Lung (tissue), 11 donors: ENCODE measurements at regions not wholly inside any gene's neighbourhood (a gene's known extent, or its start where the extent isn't known, plus 50 kb on each side); places are given as distances from the start of the nearest gene placed in this dataset.

Experiments
- ATAC-seq: fragments of 200-7000 bp; cut with Tn5 transposase; one replicate; pipeline ENCODE4 v1.9.1; 2020; ENCODE audit warnings: moderate number of reproducible peaks; ENCODE audit not compliant: insufficient read depth, low FRiP score
- DNase-seq, 3 donors: peaks; one replicate each; pipeline ENCODE4 v3.0.0-alpha.2; 2013 to 2017
- H3K27ac ChIP-seq, 2 donors: one replicate each; pipeline ENCODE4 v1.5.1; 2013; ENCODE audit warnings: mild to moderate bottlenecking in 2 of 2, moderate library complexity in 2 of 2, control low read depth in 1 of 2, inconsistent platforms in 1 of 2, low read depth in 1 of 2, low read length in 1 of 2
- H3K27me3 ChIP-seq, 3 donors: one replicate each; pipeline ENCODE4 v1.5.1; 2013; ENCODE audit warnings: low read length in 2 of 3; ENCODE audit not compliant: control insufficient read depth in 3 of 3, insufficient read depth in 3 of 3
- H3K36me3 ChIP-seq, 4 donors: one replicate each; pipeline ENCODE4 v1.5.1; 2013; ENCODE audit warnings: low read length in 4 of 4, mild to moderate bottlenecking in 1 of 4, moderate library complexity in 1 of 4; ENCODE audit not compliant: control insufficient read depth in 4 of 4, insufficient read depth in 4 of 4
- H3K4me1 ChIP-seq, 5 donors: one replicate each; pipeline ENCODE4 v1.5.1; 2013; ENCODE audit warnings: low read length in 5 of 5, mild to moderate bottlenecking in 2 of 5, moderate library complexity in 1 of 5; ENCODE audit not compliant: control insufficient read depth in 5 of 5, insufficient read depth in 5 of 5
- H3K4me3 ChIP-seq: one replicate; pipeline ENCODE4 v1.5.1; 2013; ENCODE audit warnings: mild to moderate bottlenecking, control low read depth, moderate library complexity
- H3K9ac ChIP-seq, 2 donors: one replicate each; pipeline ENCODE4 v1.5.1; 2013; ENCODE audit warnings: low read length in 2 of 2, control low read depth in 1 of 2; ENCODE audit not compliant: insufficient read depth in 1 of 2
- H3K9me3 ChIP-seq, 4 donors: one replicate each; pipeline ENCODE4 v1.5.1; 2013; ENCODE audit warnings: low read length in 3 of 4, mild to moderate bottlenecking in 1 of 4, moderate library complexity in 1 of 4; ENCODE audit not compliant: control insufficient read depth in 4 of 4, insufficient read depth in 3 of 4
- WGBS, 2 donors: extraction: QIAGEN DNeasy Blood & Tissue Kit; methylation state at CpG; one replicate each; pipeline ENCODE4 v1.1.7; 2013; 5-methylcytosine and 5-hydroxymethylcytosine counted together
- TF ChIP-seq, protein P1 (sequence below): IDR thresholded peaks from 2 replicates; pipeline ENCODE4 v1.5.1; 2012; ENCODE audit warnings: mild to moderate bottlenecking; ENCODE audit errors: control extremely low read depth, extremely low read depth
- donor health status: control.
- donor health status: control.
- donor health status: Bipolar disorder and iron deficiency.
- donor health status: healthy.
- donor health status: DM: yes; HTN: yes; CAD: no.

DNA sequence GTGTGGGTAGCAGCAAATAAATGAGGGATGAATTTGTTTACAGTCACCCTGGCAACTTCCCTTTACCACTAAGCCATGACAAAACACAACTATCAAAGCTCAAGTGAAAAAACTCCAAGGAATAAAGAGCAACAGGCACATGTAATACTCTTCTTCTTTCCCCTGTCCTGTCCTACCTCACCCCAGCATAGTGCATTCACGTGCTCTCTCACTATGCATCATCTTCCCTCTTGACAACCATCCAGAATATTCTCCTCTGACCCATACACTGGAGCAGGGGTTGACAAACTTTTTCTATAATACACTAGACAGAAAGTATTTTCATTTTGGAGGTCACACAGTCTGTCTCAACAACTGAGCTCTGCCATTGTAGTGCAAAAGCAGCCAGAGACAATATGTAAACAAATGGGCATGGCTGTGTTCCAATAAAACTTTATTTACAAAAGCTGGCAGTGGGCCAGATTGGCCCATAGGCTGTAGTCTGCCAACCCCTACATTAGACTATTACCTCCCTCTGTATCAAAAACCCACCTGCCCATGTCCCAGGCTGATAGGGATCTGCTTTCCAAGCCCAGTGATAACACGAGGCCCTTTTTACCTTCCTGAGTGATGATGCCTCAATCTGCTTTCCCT lies 354.5 kb downstream of the FGFR2 start:
- no peak for ATAC-seq
- H3K27me3 ChIP-seq = no peaks in the 10 kb centered on the region
- H3K36me3 ChIP-seq = no peaks in the 10 kb centered on the region
- WGBS, 2 donors = 75 to 85% methylated on average over 2 of the region's 2 CpGs
- TF ChIP-seq, protein P1, sequence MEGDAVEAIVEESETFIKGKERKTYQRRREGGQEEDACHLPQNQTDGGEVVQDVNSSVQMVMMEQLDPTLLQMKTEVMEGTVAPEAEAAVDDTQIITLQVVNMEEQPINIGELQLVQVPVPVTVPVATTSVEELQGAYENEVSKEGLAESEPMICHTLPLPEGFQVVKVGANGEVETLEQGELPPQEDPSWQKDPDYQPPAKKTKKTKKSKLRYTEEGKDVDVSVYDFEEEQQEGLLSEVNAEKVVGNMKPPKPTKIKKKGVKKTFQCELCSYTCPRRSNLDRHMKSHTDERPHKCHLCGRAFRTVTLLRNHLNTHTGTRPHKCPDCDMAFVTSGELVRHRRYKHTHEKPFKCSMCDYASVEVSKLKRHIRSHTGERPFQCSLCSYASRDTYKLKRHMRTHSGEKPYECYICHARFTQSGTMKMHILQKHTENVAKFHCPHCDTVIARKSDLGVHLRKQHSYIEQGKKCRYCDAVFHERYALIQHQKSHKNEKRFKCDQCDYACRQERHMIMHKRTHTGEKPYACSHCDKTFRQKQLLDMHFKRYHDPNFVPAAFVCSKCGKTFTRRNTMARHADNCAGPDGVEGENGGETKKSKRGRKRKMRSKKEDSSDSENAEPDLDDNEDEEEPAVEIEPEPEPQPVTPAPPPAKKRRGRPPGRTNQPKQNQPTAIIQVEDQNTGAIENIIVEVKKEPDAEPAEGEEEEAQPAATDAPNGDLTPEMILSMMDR = no peak
- H3K9me3 ChIP-seq = peaks cover 0 to under 1% (median 0%) of the 10 kb centered on the region in 4 donors
- peaks cover 0 to 10% (median 0%) of the 10 kb centered on the region in 5 donors for H3K4me1 ChIP-seq
- DNase-seq = peak in 2 of 3 donors; percentile 20 to 28
- H3K27ac ChIP-seq = no peak overlapping the region
- H3K4me3 ChIP-seq = no peak overlapping the region
- no peak overlapping the region for H3K9ac ChIP-seq

DNA sequence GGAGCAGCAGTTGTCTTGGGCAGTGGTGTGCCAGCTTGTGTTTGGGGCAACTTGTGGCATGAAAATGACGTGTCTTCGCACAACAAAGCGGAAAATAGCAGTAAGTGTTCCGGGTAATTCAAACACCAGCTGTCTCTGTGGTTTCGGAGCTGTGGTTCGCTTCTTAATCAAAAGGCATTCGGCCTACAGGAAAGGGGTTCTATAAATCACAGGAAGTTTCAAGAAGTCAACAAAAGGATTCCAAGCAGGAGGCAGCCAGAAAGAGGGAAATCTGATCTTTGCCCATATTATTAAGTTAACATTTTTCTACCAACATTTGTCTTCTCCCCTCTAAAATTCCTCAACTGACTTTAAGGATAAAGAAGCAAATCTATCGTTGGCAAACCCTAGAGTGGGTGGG lies 353.4 kb downstream of the FGFR2 start:
- no peaks in the 10 kb centered on the region for H3K36me3 ChIP-seq
- TF ChIP-seq, protein P1 = no peak
- ATAC-seq = no peak
- WGBS, 2 donors = 28 to 48% methylated on average over 8 of the region's 8 CpGs
- peak; percentile 32 to 70 (median 67) for DNase-seq
- no peaks in the 10 kb centered on the region for H3K9me3 ChIP-seq
- no peak overlapping the region for H3K4me3 ChIP-seq
- H3K27me3 ChIP-seq = no peaks in the 10 kb centered on the region
- H3K27ac ChIP-seq = no peak overlapping the region
- peaks cover 0 to 10% (median 0%) of the 10 kb centered on the region in 5 donors for H3K4me1 ChIP-seq
- H3K9ac ChIP-seq = no peak overlapping the region

DNA sequence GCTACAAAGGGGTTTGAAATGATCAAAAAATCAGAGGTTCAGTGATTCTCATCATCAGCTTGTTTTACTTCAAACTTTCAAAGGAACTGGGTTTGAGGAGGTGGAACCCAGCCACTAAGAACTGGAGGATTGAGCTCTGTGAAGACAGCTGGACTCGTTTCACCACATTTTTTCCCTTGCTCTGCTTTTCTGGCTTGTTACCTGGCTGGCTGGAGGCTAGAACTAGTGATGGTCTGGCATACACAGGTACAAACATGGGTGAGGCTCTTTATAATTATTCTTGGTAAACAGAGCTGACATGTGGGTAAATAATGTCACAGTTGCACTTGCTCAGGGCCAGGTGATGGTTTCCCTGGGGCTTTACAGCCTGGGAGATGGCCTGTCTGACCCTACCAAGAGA lies 352.5 kb downstream of the FGFR2 start:
- H3K4me3 ChIP-seq = no peak overlapping the region
- H3K9ac ChIP-seq = no peak overlapping the region
- H3K27me3 ChIP-seq = no peaks in the 10 kb centered on the region
- TF ChIP-seq, protein P1 = no peak
- H3K9me3 ChIP-seq = no peaks in the 10 kb centered on the region
- ATAC-seq (no peak), DNase-seq (peak in 2 of 3 donors; percentile 17 to 68)
- peaks cover 0 to 10% (median 0%) of the 10 kb centered on the region in 5 donors for H3K4me1 ChIP-seq
- WGBS, 2 donors = 56 to 63% methylated on average over 1 of the region's 1 CpG
- H3K27ac ChIP-seq = no peak overlapping the region
- H3K36me3 ChIP-seq = no peaks in the 10 kb centered on the region

DNA sequence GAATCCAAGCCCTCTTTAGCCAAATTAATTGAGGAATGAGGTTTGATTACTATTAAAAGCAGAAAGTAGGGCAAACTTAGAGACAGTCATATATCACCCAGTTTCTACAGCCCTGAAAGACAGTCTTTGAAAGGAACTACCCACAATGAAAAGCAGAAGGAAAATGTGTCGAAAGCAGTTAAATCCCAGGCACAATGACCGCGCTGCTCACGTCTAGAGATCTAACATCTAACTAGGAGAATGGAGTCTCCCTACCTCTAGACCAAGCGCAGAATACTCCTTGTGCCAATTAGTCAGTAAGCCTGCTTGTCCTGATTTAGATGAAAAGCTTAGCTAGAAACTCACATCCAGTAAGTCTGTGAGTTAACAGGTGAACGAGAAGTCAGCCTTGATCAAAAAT lies 350.0 kb downstream of the FGFR2 start:
- Histone ChIP-seq H3K4me3 (no peak overlapping the region), H3K4me1 (peaks cover 0 to 10% (median 0%) of the 10 kb centered on the region in 5 donors), H3K36me3 (no peaks in the 10 kb centered on the region), H3K9me3 (no peaks in the 10 kb centered on the region), H3K9ac (no peak overlapping the region), H3K27ac (no peak overlapping the region), H3K27me3 (no peaks in the 10 kb centered on the region)
- no peak for ATAC-seq
- DNase-seq = no peak
- TF ChIP-seq, protein P1 = no peak
- WGBS, 2 donors = 35 to 71% methylated on average over 6 of the region's 6 CpGs
